ENCODE measurements at regions not wholly inside any gene's neighbourhood (a gene's known extent, or its start where the extent isn't known, plus 50 kb on each side); places are given as distances from the start of the nearest gene placed in this dataset.

DNA sequence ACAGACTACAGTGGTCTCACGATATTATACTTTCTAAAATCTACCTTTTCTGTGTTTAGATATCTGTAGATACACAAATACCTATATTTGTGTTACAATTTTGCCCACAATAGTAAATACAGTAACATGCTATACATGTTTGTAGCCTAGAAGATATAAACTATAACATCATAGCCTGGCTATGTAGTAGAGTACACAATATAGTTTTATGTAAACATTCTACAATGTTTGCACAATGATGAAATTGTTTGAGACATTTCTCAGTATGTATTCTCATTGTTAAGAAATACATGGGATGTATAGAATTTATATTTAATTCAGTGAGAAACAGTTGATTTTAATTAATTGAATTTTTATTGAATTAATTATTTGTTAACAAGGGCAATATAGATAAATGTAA lies 1367.0 kb downstream of the OTOL1 start:
- no peaks in the 10 kb centered on the region for H4K20me1 ChIP-seq (replicated peaks; ENCODE audit: control insufficient read depth, insufficient read depth, low read length)
- in situ Hi-C loops (cut with MboI), result no loop called here
- H3K9me1 ChIP-seq (ENCODE audit: control insufficient read depth, insufficient read depth, low read length), result no peaks in the 10 kb centered on the region
- FAIRE-seq (no peak), DNase-seq (ENCODE audit: extremely low read depth in 1 of 4, low spot score in 3 of 4) (no peak), ATAC-seq (no peak)
- H2AFZ ChIP-seq (ENCODE audit: low read depth, low read length), result no peak overlapping the region
- no peaks in the 10 kb centered on the region for H3K9me3 ChIP-seq (replicated peaks; ENCODE audit: control insufficient read depth, insufficient read depth, low read depth, low read length)
- no peak overlapping the region for H3K4me3 ChIP-seq
- intact Hi-C loops (cut with micrococcal nuclease), result no loop called here
- H3K27ac ChIP-seq (ENCODE audit: extremely low read depth, low read depth, low read length), result no peak overlapping the region
- TF ChIP-seq ZNF830 (CRISPR knock-in tag; IDR thresholded peaks at IDR 0.05), result no peak
- TF ChIP-seq, protein P1, sequence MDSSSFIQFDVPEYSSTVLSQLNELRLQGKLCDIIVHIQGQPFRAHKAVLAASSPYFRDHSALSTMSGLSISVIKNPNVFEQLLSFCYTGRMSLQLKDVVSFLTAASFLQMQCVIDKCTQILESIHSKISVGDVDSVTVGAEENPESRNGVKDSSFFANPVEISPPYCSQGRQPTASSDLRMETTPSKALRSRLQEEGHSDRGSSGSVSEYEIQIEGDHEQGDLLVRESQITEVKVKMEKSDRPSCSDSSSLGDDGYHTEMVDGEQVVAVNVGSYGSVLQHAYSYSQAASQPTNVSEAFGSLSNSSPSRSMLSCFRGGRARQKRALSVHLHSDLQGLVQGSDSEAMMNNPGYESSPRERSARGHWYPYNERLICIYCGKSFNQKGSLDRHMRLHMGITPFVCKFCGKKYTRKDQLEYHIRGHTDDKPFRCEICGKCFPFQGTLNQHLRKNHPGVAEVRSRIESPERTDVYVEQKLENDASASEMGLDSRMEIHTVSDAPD (CRISPR knock-in tag; IDR thresholded peaks at IDR 0.05), result no peak
- TF ChIP-seq, protein P2, sequence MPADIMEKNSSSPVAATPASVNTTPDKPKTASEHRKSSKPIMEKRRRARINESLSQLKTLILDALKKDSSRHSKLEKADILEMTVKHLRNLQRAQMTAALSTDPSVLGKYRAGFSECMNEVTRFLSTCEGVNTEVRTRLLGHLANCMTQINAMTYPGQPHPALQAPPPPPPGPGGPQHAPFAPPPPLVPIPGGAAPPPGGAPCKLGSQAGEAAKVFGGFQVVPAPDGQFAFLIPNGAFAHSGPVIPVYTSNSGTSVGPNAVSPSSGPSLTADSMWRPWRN (IDR thresholded peaks at IDR 0.05; ENCODE audit: low read depth), result no peak
- TF ChIP-seq RFX1 (IDR thresholded peaks at IDR 0.05), result no peak
- TF ChIP-seq, protein P3, sequence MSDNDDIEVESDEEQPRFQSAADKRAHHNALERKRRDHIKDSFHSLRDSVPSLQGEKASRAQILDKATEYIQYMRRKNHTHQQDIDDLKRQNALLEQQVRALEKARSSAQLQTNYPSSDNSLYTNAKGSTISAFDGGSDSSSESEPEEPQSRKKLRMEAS (CRISPR knock-in tag; IDR thresholded peaks at IDR 0.05), result no peak
- no peak for TF ChIP-seq MCM7 (IDR thresholded peaks at IDR 0.05)
- 0% methylated on average over 1 of the region's 1 CpG for WGBS (ENCODE audit: insufficient coverage, low coverage, missing lambda C conversion rate)
- H3K4me1 ChIP-seq (replicated peaks in 1 of 2; ENCODE audit: control insufficient read depth in 2 of 2, insufficient read depth in 2 of 2, low read length in 2 of 2), result no peaks in the 10 kb centered on the region
- ChIA-PET POLR2A (no interaction called here), CTCF (ENCODE audit: low intra/inter-chr PET ratio) (no interaction called here)
- no peaks in the 10 kb centered on the region for H3K79me2 ChIP-seq (ENCODE audit: control insufficient read depth, insufficient read depth, low read length)
- no TSS peak for BruUV-seq (replicated peaks)
- no peak overlapping the region for H3K4me2 ChIP-seq (ENCODE audit: insufficient read depth, low read length)
- no peaks in the 10 kb centered on the region for H3K36me3 ChIP-seq (ENCODE audit: control insufficient read depth, insufficient read depth, low read length)
- no peak overlapping the region for H3K9ac ChIP-seq (ENCODE audit: insufficient read depth in 1 of 2, low read depth in 2 of 2, low read length in 2 of 2)
- H3K27me3 ChIP-seq (ENCODE audit: control insufficient read depth in 2 of 2, insufficient read depth in 2 of 2, low read length in 2 of 2), result no peaks in the 10 kb centered on the region
